Panc1 (cell line): ENCODE measurements at regions not wholly inside any gene's neighbourhood (a gene's known extent, or its start where the extent isn't known, plus 50 kb on each side); places are given as distances from the start of the nearest gene placed in this dataset.
A peak's percentile ranks its signal among the peaks of the same experiment; 100 is the strongest.

Experiments
- ATAC-seq: fragments of 200-7000 bp; cut with Tn5 transposase; 2 replicates; pipeline ENCODE4 v1.9.1; 2020; ENCODE audit warnings: mild to moderate bottlenecking, moderate library complexity
- BruUV-seq: library from RNA; stranded (reverse); fragments of 400-500 nt; replicated peaks from 2 replicates; lab custom pipeline; 2021; lab: Mats Ljungman, UMichigan
- CTCF ChIA-PET: fragments of 300-600 bp; sonication (Branson Sonifier 250); formaldehyde crosslinking; loops from one replicate; lab custom pipeline; 2022; ENCODE audit warnings: antibody characterized with exemption; lab: Charles Lee
- POLR2A ChIA-PET: fragments of 300-600 bp; sonication (Branson Sonifier 250); formaldehyde crosslinking; loops from one replicate; lab custom pipeline; 2022; ENCODE audit warnings: antibody characterized with exemption; lab: Charles Lee
- DNase-seq: peaks from one replicate; pipeline ENCODE4 v3.0.0-alpha.2; 2010; ENCODE audit warnings: low read depth, low spot score
- H3K27ac ChIP-seq: 2 replicates; pipeline ENCODE4 v1.5.1; 2011; ENCODE audit warnings: mild to moderate bottlenecking, low read length, inconsistent platforms
- H3K27me3 ChIP-seq: fragments of 200-500 bp; sonication (Bioruptor generic); 2 replicates; pipeline ENCODE4 v1.6.0; 2014; ENCODE audit warnings: low read length, inconsistent platforms; ENCODE audit not compliant: control insufficient read depth, insufficient read depth
- H3K36me3 ChIP-seq: fragments of 200-500 bp; sonication (Bioruptor generic); 2 replicates; pipeline ENCODE4 v1.5.1; 2014; ENCODE audit warnings: inconsistent platforms, mild to moderate bottlenecking, low read length, moderate library complexity; ENCODE audit not compliant: control insufficient read depth, insufficient read depth
- H3K4me1 ChIP-seq: 2 replicates; pipeline ENCODE4 v1.5.1; 2011; ENCODE audit warnings: inconsistent platforms, mild to moderate bottlenecking, low read length, moderate library complexity; ENCODE audit not compliant: control insufficient read depth, insufficient read depth
- H3K4me3 ChIP-seq, 2 experiments: 2 replicates each; pipeline ENCODE4 v1.5.1; 2011 to 2012; ENCODE audit warnings: low read depth in 2 of 2, low read length in 2 of 2, mild to moderate bottlenecking in 2 of 2, inconsistent platforms in 1 of 2, moderate library complexity in 1 of 2
- H3K9me3 ChIP-seq: fragments of 200-500 bp; sonication (Bioruptor generic); 2 replicates; pipeline ENCODE4 v1.5.1; 2014; ENCODE audit warnings: low read depth, mild to moderate bottlenecking, inconsistent platforms, low read length, moderate library complexity; ENCODE audit not compliant: control insufficient read depth, insufficient read depth
- POLR2AphosphoS5 ChIP-seq: IDR thresholded peaks from 2 replicates; pipeline ENCODE4 v1.6.1; 2012; ENCODE audit warnings: mild to moderate bottlenecking, low read depth, low read length, moderate library complexity
- SIN3A ChIP-seq: IDR thresholded peaks from 2 replicates; pipeline ENCODE4 v1.6.1; 2012; ENCODE audit warnings: low read depth, mild to moderate bottlenecking, low read length, moderate library complexity, borderline replicate concordance; ENCODE audit not compliant: insufficient read depth
- TCF7L2 ChIP-seq: IDR thresholded peaks from 2 replicates; pipeline ENCODE4 v1.6.1; 2011; ENCODE audit warnings: mild to moderate bottlenecking, low read depth, low read length, inconsistent platforms
- in situ Hi-C: cut with HindIII; loops from 2 replicates; pipeline ENCODE4 v1.10.0; 2016; ENCODE audit warnings: low sequenced_read_pairs, low pct_unique_long_range_greater_than_20kb
- intact Hi-C: fragments of 100-400 bp; cut with micrococcal nuclease; formaldehyde crosslinking; loops from one replicate; pipeline ENCODE4 v1.10.0; 2022; ENCODE audit not compliant: unreplicated experiment
- TF ChIP-seq, protein P1 (sequence below): fragments of 450-650 bp; IDR thresholded peaks from 2 replicates; pipeline ENCODE4 v1.5.1; 2017; ENCODE audit warnings: mild to moderate bottlenecking
- TF ChIP-seq, protein P2 (sequence below), 2 experiments: IDR thresholded peaks; 2 replicates each; pipeline ENCODE4 v1.6.1; 2011 to 2012; ENCODE audit warnings: low read depth in 2 of 2, control low read depth in 1 of 2, low read length in 1 of 2, mild to moderate bottlenecking in 1 of 2, moderate library complexity in 1 of 2; ENCODE audit not compliant: insufficient read depth in 1 of 2

DNA sequence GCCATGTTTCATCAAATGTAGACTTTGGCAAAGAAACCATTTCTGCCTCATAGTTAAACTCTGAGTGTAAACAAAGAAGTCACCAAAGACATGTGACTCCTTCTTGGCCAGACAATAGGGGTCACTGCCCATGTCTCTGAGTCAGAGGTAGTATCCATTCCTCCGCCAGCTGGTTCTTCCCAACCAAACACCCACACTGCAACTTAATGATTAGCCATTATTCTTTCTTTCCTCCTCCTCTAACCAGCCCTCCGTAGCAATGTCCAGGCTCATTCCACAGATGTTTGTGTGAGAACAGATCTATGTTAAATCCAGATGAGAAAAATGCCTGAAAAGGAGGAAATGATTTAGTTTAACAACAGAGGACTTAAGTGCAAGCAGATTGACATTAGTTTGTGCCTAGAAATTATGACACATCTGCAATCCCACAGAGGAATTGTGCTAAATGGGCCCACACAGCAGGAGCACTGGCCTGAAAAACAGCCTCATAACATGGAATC lies 127.9 kb upstream of the SH3BP4 start:
- ATAC-seq (0 out of 2 replicates have a peak, but pooled peaks have one; percentile 56), DNase-seq (peak; percentile 24)
- in situ Hi-C loops (no loop called here), intact Hi-C loops (no loop called here)
- Histone ChIP-seq H3K4me1 (no peaks in the 10 kb centered on the region), H3K4me3 (no peak overlapping the region), H3K9me3 (no peaks in the 10 kb centered on the region), H3K27me3 (no peaks in the 10 kb centered on the region), H3K36me3 (no peaks in the 10 kb centered on the region), H3K27ac (no peak overlapping the region)
- CTCF ChIA-PET: no interaction called here
- TF ChIP-seq SIN3A: no peak
- TF ChIP-seq TCF7L2: no peak
- TF ChIP-seq, protein P1, sequence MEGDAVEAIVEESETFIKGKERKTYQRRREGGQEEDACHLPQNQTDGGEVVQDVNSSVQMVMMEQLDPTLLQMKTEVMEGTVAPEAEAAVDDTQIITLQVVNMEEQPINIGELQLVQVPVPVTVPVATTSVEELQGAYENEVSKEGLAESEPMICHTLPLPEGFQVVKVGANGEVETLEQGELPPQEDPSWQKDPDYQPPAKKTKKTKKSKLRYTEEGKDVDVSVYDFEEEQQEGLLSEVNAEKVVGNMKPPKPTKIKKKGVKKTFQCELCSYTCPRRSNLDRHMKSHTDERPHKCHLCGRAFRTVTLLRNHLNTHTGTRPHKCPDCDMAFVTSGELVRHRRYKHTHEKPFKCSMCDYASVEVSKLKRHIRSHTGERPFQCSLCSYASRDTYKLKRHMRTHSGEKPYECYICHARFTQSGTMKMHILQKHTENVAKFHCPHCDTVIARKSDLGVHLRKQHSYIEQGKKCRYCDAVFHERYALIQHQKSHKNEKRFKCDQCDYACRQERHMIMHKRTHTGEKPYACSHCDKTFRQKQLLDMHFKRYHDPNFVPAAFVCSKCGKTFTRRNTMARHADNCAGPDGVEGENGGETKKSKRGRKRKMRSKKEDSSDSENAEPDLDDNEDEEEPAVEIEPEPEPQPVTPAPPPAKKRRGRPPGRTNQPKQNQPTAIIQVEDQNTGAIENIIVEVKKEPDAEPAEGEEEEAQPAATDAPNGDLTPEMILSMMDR: no peak
- no peak for TF ChIP-seq POLR2AphosphoS5
- POLR2A ChIA-PET: no interaction called here
- BruUV-seq: no TSS peak

DNA sequence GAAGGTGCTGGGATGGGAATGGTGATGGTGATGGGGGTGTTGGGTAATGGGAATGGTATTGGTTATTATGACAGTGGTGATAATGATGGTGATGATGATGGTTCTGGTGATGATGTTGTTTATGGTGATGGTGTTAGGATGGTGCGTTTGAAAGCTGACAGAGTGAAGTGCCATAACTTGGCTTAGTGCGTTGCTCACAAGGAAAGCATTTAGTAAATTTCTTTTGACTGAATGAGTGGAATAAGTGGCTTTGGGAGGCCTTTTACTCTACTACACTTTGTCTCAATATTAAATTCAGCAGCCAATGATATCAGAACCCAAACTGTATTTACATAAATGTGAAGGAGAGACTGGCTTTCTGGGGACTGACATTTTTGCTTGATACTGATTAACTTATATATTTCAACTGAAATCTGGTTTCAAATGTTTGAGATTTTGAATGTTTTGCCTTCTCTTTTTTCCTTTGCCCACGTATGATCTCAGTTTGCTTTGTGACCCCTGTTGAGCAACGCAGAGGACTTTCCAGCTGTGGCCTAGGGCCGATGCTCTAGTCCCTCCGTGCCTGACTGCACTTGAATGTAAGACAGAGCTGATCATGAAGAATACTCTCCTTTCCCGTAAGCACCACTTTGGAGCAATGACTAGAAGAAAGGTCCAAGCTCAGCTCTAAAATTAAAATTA lies 128.5 kb upstream of the SH3BP4 start:
- BruUV-seq: no TSS peak
- no peaks in the 10 kb centered on the region for H3K27me3 ChIP-seq
- POLR2A ChIA-PET: no interaction called here
- no peak for DNase-seq
- in situ Hi-C loops (no loop called here), intact Hi-C loops (no loop called here)
- H3K27ac ChIP-seq: no peak overlapping the region
- TF ChIP-seq TCF7L2: no peak
- TF ChIP-seq, protein P1: no peak
- no peak for TF ChIP-seq SIN3A
- TF ChIP-seq, protein P2, sequence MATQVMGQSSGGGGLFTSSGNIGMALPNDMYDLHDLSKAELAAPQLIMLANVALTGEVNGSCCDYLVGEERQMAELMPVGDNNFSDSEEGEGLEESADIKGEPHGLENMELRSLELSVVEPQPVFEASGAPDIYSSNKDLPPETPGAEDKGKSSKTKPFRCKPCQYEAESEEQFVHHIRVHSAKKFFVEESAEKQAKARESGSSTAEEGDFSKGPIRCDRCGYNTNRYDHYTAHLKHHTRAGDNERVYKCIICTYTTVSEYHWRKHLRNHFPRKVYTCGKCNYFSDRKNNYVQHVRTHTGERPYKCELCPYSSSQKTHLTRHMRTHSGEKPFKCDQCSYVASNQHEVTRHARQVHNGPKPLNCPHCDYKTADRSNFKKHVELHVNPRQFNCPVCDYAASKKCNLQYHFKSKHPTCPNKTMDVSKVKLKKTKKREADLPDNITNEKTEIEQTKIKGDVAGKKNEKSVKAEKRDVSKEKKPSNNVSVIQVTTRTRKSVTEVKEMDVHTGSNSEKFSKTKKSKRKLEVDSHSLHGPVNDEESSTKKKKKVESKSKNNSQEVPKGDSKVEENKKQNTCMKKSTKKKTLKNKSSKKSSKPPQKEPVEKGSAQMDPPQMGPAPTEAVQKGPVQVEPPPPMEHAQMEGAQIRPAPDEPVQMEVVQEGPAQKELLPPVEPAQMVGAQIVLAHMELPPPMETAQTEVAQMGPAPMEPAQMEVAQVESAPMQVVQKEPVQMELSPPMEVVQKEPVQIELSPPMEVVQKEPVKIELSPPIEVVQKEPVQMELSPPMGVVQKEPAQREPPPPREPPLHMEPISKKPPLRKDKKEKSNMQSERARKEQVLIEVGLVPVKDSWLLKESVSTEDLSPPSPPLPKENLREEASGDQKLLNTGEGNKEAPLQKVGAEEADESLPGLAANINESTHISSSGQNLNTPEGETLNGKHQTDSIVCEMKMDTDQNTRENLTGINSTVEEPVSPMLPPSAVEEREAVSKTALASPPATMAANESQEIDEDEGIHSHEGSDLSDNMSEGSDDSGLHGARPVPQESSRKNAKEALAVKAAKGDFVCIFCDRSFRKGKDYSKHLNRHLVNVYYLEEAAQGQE (IDR thresholded peaks at IDR 0.05; ENCODE audit: insufficient read depth in 1 of 2, low read depth in 2 of 2, low read length in 1 of 2): no peak
- TF ChIP-seq POLR2AphosphoS5: no peak
- no peak for ATAC-seq
- no peaks in the 10 kb centered on the region for H3K36me3 ChIP-seq
- no peaks in the 10 kb centered on the region for H3K9me3 ChIP-seq
- H3K4me1 ChIP-seq: no peaks in the 10 kb centered on the region
- H3K4me3 ChIP-seq: no peak overlapping the region
- CTCF ChIA-PET: no interaction called here
